NCI-H128 (cell line): ENCODE measurements at regions not wholly inside any gene's neighbourhood (a gene's known extent, or its start where the extent isn't known, plus 50 kb on each side); places are given as distances from the start of the nearest gene placed in this dataset.

Source experiments
- DNase-seq: peaks from one replicate; lab custom pipeline; 2025; ENCODE audit not compliant: unreplicated experiment; lab: John Stamatoyannopoulos, UW

- no peak for DNase-seq
Observed at GRCh38 chr5:68533051-68533450, 317.5 kb downstream of the PIK3R1 start.

GRCh38 chr5:68533571-68534084 lies 318.1 kb downstream of the PIK3R1 start:
- DNase-seq, result peak; percentile 20

GRCh38 chr5:68534131-68534940 lies 318.8 kb downstream of the PIK3R1 start:
- DNase-seq, result no peak

GRCh38 chr5:68534956-68535520 lies 319.5 kb downstream of the PIK3R1 start:
- DNase-seq, result no peak

DNA sequence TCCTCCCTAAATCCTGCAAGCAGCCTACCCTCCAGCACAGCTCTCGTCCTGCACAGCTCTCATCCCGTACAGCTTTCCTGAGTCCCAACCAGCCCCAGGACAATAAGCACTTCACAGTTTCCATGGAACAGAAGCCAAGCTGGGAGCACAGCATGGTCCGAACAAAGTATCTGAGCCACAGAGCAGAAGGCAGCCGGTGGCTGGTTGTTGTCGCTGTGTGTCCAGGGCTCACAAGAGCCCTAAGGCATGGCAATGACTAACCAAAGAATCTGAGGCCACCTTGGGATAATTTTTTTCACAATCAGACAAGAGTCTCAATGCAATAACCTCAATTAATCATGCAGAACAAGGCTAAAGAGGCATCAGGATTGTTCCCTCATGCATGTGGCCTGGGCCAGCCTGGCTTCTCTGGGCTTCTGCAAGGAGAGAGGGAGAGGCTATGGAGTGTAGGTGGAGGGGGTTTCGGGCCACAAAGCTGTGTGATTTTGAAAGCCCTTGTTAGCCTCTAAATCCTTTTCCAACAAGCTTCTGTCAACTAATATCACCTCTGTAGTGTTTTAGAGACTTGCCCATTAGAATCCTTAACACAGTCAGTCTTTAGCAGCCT lies 323.4 kb downstream of the PIK3R1 start:
- DNase-seq, result no peak

DNA sequence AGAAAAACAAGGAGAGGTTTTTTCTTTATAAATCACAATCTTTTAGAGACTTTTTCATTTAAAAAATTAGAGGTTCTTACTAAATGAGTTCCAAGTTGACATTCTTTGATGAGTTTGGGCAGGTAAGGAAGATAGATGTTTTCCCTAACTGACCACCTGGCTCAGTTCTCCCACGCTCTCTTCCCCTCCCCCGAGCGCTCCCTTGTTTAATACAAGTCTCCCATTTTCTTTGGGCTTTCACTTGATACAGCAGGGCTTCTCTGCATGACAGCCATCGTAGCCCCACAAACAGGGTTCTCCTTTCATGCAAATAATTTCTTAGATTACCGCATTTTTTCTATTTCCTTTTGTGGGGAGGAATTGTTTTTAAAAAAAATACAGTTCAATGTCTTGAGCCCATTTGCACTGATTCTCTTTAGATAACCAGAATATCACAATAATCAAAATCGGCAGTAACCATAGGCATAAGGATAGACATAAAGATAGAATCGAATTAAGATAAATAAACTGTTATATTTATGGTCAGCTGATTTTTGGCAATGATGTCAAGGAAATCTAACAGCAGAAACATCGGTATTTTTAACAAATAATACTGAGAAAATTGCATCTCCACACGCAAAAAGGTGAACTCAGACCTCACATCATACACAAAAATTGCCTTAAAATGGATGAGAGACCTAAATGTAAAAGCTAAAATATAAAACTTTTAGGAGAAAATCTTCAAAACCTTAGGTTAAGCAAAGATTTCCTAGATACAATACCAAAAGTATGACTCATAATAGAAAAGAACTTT lies 325.4 kb downstream of the PIK3R1 start:
- DNase-seq, result no peak

DNA sequence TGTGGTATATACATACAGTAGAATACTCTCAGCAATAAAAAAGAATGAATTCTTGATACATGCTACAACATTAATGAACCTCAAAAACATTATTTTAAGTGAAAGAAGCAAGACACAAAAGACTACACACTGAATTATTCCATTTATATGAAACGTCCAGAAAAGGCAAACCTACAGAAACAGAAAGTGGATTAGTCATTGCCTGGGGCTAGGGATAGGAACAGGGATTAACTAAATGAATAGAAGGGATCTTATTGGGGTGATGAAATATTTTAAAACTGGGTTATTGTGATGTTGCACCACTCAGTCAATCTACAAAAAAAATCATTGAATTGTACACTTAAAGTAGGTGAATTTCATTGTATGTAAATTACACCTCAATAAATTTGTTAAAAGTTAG lies 326.7 kb downstream of the PIK3R1 start:
- DNase-seq, result no peak

DNA sequence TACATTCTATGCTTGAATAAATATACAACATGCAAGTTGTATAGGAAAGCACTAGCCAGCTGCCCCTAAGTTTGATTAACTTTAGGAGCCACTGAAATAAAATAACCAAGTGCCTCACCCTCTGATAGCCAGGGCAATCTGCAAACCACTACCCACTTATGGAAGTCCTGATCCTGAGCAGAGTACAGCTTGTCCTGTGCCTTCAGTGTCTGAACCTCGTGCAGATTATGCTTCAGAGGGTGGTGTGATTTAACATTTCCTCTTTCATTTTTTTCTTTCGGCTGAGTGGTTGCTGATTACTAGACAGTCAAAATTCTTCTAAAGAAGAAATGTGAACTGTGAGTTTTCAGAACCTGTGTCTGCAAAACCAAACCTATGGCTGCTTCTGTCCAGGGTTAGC lies 327.7 kb downstream of the PIK3R1 start:
- no peak for DNase-seq

DNA sequence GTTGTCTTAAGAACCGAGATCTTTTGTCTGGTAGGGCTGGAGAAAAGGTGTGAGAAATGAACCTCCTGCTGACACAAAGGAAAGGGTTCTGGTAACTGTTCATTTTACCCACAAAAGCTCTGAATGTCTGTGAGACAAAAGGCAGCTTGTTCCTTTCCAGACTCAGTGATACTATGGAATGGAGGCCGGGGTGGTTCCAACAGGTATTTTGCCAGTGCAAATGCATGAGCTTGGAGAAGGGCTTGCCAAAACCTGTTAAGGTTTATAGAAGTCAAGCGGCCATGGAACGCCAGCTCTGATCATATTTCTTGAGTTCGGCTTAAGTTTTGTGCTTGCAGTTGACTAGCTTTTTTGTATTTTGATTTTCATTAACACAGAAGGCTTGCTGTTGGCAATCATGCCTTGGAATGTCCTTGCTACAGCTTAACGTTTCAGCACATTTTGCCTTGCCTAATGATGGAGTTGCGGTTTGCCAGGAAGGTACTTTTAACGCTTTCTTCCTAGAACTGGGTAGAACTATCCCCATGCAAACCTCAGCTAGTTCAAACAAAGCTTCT lies 328.6 kb downstream of the PIK3R1 start:
- DNase-seq, result no peak

DNA sequence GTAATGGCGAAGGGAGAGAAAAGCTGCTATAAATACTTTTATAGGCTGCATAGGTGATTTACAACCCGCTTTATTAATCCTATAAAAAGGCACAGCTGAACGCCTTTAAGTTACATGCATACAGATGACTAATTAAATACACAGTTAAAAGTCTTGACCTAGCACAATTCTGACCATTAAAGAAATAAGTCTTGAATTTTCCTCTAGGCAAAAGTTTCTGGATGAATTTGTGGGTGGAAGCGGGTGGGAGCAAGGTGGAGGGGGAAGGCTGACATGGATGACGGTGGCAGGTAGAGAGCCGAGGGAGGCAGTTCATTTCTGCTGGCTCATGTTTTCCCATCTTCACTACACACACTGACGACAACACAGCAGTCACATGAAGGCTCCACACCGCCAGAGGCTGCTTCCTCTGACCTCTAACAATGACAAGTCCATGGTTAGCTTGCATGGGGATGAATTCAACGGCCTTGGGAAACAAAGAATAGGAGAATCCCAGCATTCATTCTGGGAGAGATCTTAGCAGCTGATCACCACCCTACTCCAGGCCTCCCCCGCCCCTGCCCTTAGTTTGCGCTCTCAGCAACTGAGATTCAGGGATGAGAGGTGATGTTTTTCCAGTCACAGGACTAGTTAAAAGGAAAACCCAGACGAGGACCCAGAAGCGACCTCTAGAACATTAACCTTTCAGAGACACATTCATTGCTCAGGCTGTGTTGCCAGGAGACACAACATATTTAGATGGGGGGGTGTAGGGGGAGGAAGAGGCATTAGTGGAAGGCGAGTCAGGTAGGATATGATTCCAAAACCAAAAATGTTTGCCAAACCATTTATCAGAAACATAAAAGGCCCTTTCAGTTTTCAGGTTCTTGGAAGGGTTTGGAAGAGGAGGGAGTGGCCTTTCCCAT lies 329.3 kb downstream of the PIK3R1 start:
- no peak for DNase-seq

- no peak for DNase-seq
Observed at GRCh38 chr5:68545636-68546295, 330.2 kb downstream of the PIK3R1 start.

GRCh38 chr5:68547056-68547455 lies 331.5 kb downstream of the PIK3R1 start:
- DNase-seq, result no peak

- DNase-seq, result no peak
Observed at GRCh38 chr5:68547622-68548021, 332.1 kb downstream of the PIK3R1 start.

GRCh38 chr5:68548959-68549676 lies 333.6 kb downstream of the PIK3R1 start:
- no peak for DNase-seq

DNA sequence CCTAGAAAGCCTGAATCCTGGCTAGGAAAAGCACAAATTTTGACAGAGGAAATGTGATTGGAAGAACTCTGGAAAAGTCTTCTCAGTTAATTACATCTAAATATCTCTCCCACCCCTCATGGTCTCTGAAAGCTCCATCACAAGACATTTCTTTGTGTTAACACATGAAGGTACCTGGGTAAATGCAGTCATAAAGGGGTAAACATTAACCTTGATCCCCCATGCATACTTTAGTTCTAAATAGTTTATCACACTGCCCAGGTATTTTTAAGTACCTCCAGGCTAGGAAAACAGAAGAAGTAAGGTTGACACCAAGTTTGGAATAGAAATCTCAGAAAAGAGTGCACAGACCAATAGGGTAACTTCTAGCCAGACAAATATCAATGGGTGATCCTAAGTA lies 334.5 kb downstream of the PIK3R1 start:
- no peak for DNase-seq

GRCh38 chr5:68551436-68551835 lies 335.9 kb downstream of the PIK3R1 start:
- DNase-seq, result no peak

DNA sequence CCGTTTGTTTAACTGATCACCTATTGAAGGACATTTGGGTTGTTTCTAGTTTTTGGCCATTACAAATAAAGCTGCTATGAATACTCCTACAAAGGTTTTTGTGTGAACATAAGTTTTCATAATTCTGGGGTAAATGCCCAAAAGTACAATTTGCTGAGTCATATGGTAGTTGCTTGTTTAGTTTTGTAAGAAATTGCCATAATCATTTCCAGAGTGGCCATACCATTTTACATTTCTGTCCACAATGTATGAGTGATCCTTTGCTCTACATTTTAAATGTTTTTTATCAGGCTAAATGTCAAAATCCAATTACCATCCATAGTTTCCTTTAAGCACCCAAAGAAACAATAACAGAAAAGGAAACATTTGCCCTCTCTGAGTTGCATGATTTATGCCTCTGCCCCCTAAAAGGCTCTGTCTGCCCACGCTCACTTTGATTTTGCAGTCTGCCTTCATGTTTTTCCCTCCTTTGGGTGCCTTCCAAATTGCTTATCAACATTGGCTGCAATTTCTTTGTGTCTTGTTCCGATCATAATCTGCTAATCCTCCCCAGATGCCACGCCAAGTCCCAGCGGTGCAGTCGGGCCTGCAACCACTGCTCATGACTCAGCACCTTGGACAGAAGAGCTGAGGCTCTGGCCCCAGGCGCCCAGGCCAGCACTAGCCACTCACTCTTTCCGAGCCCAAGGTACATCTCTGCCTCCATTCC lies 339.2 kb downstream of the PIK3R1 start:
- no peak for DNase-seq
